BLaER1 treated with 17β-estradiol and CSF1 and Interleukin-3, amounts not matched to agents 10 nM and 100 nM (cell line): ENCODE measurements at regions not wholly inside any gene's neighbourhood (a gene's known extent, or its start where the extent isn't known, plus 50 kb on each side); places are given as distances from the start of the nearest gene placed in this dataset.

Experiments
- H3K27ac ChIP-seq, 11 experiments: shearing (Covaris generic); formaldehyde crosslinking; 2 replicates each; pipeline ENCODE4 v1.8.1; 2022
- H3K27me3 ChIP-seq, 11 experiments: shearing (Covaris generic); formaldehyde crosslinking; 2 replicates each; pipeline ENCODE4 v1.8.1; 2022
- H3K36me3 ChIP-seq, 11 experiments: shearing (Covaris generic); formaldehyde crosslinking; 2 replicates each; pipeline ENCODE4 v1.8.1; 2022
- H3K4me1 ChIP-seq, 10 experiments: shearing (Covaris generic); formaldehyde crosslinking; 2 replicates each; pipeline ENCODE4 v1.8.1; 2022
- H3K4me2 ChIP-seq, 11 experiments: shearing (Covaris generic); formaldehyde crosslinking; 2 replicates each; pipeline ENCODE4 v1.8.1; 2022
- H3K4me3 ChIP-seq, 10 experiments: shearing (Covaris generic); formaldehyde crosslinking; 2 replicates each; pipeline ENCODE4 v1.8.1; 2022
- H3K9ac ChIP-seq, 11 experiments: shearing (Covaris generic); formaldehyde crosslinking; 2 replicates each; pipeline ENCODE4 v1.8.1; 2022
- H3K9me3 ChIP-seq, 11 experiments: shearing (Covaris generic); formaldehyde crosslinking; replicated peaks in 1 of 11; 2 replicates each; pipeline ENCODE4 v1.8.1; 2022
- H4K20me1 ChIP-seq, 11 experiments: shearing (Covaris generic); formaldehyde crosslinking; 2 replicates each; pipeline ENCODE4 v1.8.1; 2022
- Cebpa-rat ChIP-seq, 11 experiments: shearing (Covaris generic); IDR thresholded peaks; 2 replicates each; pipeline ENCODE4 v1.8.1; 2022

DNA sequence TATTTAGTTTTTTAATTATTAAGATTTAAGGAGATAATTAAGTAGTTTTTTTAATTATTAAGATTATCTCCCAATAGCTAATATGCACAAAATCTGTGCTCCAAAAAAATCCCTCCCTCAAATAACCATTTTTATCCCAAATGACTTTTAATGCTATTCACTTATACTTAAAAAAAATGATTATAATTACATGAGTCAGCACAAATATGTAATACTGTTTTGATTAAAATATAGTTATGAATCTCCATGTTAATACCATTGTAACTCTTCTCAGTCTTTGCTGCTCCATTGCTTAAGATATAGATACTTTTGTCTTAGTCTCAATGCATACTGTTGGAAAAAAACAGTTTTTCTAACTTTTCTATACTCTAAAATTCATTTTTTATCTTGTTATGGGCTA lies 1121.1 kb upstream of the ADGRL3 start:
- Histone ChIP-seq H3K4me2 (no peak overlapping the region), H3K9me3 (no peaks in the 10 kb centered on the region), H3K27ac (no peak overlapping the region), H3K27me3 (no peaks in the 10 kb centered on the region), H3K36me3 (no peaks in the 10 kb centered on the region), H3K9ac (no peak overlapping the region), H3K4me1 (no peaks in the 10 kb centered on the region), H4K20me1 (no peaks in the 10 kb centered on the region), H3K4me3 (no peak overlapping the region)
- TF ChIP-seq Cebpa-rat (IDR thresholded peaks at IDR 0.05): no peak

DNA sequence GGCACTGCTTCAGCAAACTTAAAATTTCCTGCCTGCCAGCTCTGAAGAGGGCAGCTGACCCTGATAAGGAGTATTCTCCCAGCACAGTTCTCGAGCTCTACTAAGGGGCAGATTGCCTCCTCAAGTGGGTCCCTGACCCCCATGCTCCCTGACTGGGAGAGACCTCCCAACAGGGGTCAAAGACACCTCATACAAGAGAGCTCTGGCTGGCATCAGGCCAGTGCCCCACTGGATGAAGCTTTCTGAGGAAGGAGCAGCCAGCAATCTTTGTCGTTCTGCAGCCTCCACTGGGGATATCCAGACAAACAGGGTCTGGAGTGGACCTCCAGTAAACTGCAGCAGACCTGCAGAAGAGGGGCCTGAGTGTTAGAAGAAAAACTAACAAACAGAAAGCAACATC lies 1118.3 kb upstream of the ADGRL3 start:
- Histone ChIP-seq H3K27ac (no peak overlapping the region), H3K4me2 (no peak overlapping the region), H3K27me3 (no peaks in the 10 kb centered on the region), H3K36me3 (no peaks in the 10 kb centered on the region), H3K4me3 (no peak overlapping the region), H4K20me1 (no peaks in the 10 kb centered on the region), H3K4me1 (no peaks in the 10 kb centered on the region), H3K9me3 (no peaks in the 10 kb centered on the region), H3K9ac (no peak overlapping the region)
- no peak for TF ChIP-seq Cebpa-rat (IDR thresholded peaks at IDR 0.05)

DNA sequence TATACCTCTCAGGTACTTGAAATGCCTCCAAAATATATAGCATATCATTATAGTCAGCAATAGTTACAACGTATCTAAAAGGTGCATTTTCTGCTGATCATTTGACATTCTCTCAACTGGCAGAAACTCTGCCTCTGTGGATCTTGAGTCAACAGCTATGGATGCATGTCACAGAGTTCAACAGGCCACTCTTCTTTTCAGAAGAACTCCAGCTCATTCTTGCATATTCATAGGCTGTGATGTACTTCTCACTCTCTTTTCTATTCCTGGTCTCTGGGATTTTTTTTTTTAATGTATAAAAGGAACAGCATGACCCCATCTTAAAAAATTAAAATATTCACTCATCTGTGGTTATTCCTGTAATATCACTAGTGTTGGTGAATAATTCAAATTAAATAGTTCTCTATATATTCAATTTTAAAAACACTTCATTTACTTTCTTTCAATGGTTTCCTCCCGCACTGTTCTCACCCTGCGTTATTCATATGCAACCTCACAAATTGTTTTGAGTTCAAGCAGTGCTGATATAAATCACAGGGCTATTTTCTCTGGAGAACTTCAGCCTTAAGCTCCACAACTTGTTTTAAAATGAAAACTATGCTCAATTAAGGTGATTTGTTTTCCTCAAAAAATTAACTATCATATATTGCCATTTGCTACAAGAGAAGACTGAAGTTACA lies 1111.2 kb upstream of the ADGRL3 start:
- no peaks in the 10 kb centered on the region for H3K36me3 ChIP-seq
- TF ChIP-seq Cebpa-rat (IDR thresholded peaks at IDR 0.05): no peak
- no peak overlapping the region for H3K4me2 ChIP-seq
- H3K9me3 ChIP-seq: no peaks in the 10 kb centered on the region
- no peak overlapping the region for H3K27ac ChIP-seq
- no peak overlapping the region for H3K4me3 ChIP-seq
- H3K4me1 ChIP-seq: no peaks in the 10 kb centered on the region
- no peaks in the 10 kb centered on the region for H4K20me1 ChIP-seq
- no peak overlapping the region for H3K9ac ChIP-seq
- no peaks in the 10 kb centered on the region for H3K27me3 ChIP-seq

- H3K4me2 ChIP-seq: no peak overlapping the region
- H3K36me3 ChIP-seq: no peaks in the 10 kb centered on the region
- no peak for TF ChIP-seq Cebpa-rat (IDR thresholded peaks at IDR 0.05)
- no peaks in the 10 kb centered on the region for H3K27me3 ChIP-seq
- H3K9me3 ChIP-seq: no peaks in the 10 kb centered on the region
- H3K9ac ChIP-seq: no peak overlapping the region
- H3K4me3 ChIP-seq: no peak overlapping the region
- H3K4me1 ChIP-seq: no peaks in the 10 kb centered on the region
- no peak overlapping the region for H3K27ac ChIP-seq
- H4K20me1 ChIP-seq: no peaks in the 10 kb centered on the region
Observed at GRCh38 chr4:60089546-60090273, 1110.4 kb upstream of the ADGRL3 start.

- H3K4me3 ChIP-seq: no peak overlapping the region
- H3K4me1 ChIP-seq: no peaks in the 10 kb centered on the region
- no peak overlapping the region for H3K4me2 ChIP-seq
- H3K9ac ChIP-seq: no peak overlapping the region
- TF ChIP-seq Cebpa-rat (IDR thresholded peaks at IDR 0.05): no peak
- H3K9me3 ChIP-seq: no peaks in the 10 kb centered on the region
- H3K27me3 ChIP-seq: no peaks in the 10 kb centered on the region
- no peaks in the 10 kb centered on the region for H4K20me1 ChIP-seq
- no peaks in the 10 kb centered on the region for H3K36me3 ChIP-seq
- H3K27ac ChIP-seq: no peak overlapping the region
Observed at GRCh38 chr4:60096676-60097075, 1103.5 kb upstream of the ADGRL3 start.

DNA sequence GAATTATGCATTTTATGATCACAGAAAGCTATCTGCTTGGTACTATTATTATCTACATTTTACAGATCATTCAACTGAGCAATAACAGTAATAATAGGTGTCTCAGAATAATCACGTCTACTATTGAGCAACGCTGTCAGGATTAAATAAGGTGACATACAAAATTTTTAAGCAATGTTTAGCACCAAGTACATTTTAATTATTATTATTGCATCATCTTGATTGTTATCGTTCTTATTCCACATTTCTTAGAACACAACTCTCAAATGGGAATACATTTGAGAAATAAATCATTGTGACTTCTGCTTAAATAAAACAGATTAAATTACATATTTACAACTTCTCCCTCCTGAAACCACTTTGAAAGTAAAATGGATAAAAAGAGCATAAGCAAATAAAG lies 1083.5 kb upstream of the ADGRL3 start:
- Histone ChIP-seq H4K20me1 (no peaks in the 10 kb centered on the region), H3K9ac (no peak overlapping the region), H3K9me3 (no peaks in the 10 kb centered on the region), H3K27me3 (no peaks in the 10 kb centered on the region), H3K4me2 (no peak overlapping the region), H3K4me1 (no peaks in the 10 kb centered on the region), H3K4me3 (no peak overlapping the region), H3K27ac (no peak overlapping the region), H3K36me3 (no peaks in the 10 kb centered on the region)
- TF ChIP-seq Cebpa-rat (IDR thresholded peaks at IDR 0.05): no peak

DNA sequence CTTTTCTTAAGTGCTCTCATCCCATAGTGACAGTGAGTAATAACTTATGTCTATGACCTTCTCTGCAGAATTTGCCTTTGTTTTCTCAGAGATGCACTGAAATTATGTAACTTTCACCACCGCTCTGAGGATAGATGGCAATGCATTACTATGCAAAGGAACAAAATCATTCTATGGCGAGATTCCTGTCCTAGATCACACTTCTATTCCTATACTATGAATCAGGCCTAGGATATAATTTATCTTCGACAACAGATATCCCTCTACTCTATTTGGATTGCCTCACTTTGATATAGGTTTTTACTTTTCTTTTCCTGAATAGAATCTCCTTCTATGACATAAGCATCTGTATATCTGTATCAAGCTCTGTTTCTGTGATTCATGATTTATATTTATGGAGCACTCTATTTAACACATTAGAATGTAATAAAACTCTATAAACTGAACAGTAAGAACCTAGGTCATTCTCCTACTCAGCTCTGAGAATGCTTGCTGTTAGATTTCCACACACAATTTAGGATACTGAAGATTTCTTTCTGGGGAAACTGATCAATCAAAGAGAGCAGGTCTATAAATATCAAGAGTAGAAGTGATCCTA lies 1082.3 kb upstream of the ADGRL3 start:
- no peak overlapping the region for H3K9ac ChIP-seq
- H3K4me2 ChIP-seq: no peak overlapping the region
- H4K20me1 ChIP-seq: no peaks in the 10 kb centered on the region
- TF ChIP-seq Cebpa-rat (IDR thresholded peaks at IDR 0.05): no peak
- H3K36me3 ChIP-seq: no peaks in the 10 kb centered on the region
- H3K4me1 ChIP-seq: no peaks in the 10 kb centered on the region
- H3K4me3 ChIP-seq: no peak overlapping the region
- H3K9me3 ChIP-seq: no peaks in the 10 kb centered on the region
- no peak overlapping the region for H3K27ac ChIP-seq
- no peaks in the 10 kb centered on the region for H3K27me3 ChIP-seq

DNA sequence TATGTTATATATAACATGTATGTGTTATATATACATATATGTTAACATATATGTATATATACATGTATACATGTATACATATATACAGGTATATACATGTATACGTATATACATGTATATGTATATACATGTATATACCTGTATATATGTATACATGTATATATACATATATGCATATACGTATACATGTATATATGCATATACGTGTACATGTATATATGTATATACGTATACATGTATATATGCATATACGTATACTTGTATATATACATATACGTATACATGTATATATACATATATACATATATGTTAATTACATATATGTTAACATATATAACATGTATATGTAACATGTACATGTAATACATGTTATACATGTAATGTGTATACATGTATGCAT lies 1077.3 kb upstream of the ADGRL3 start:
- H4K20me1 ChIP-seq: no peaks in the 10 kb centered on the region
- no peak overlapping the region for H3K4me3 ChIP-seq
- no peaks in the 10 kb centered on the region for H3K27me3 ChIP-seq
- TF ChIP-seq Cebpa-rat (IDR thresholded peaks at IDR 0.05): no peak
- H3K36me3 ChIP-seq: no peaks in the 10 kb centered on the region
- no peak overlapping the region for H3K9ac ChIP-seq
- no peaks in the 10 kb centered on the region for H3K4me1 ChIP-seq
- no peak overlapping the region for H3K27ac ChIP-seq
- H3K9me3 ChIP-seq: no peaks in the 10 kb centered on the region
- H3K4me2 ChIP-seq: no peak overlapping the region

- H3K36me3 ChIP-seq: no peaks in the 10 kb centered on the region
- H3K4me1 ChIP-seq: no peaks in the 10 kb centered on the region
- H3K27me3 ChIP-seq: no peaks in the 10 kb centered on the region
- TF ChIP-seq Cebpa-rat (IDR thresholded peaks at IDR 0.05): no peak
- H4K20me1 ChIP-seq: no peaks in the 10 kb centered on the region
- no peak overlapping the region for H3K9ac ChIP-seq
- no peak overlapping the region for H3K4me3 ChIP-seq
- no peaks in the 10 kb centered on the region for H3K9me3 ChIP-seq
- H3K27ac ChIP-seq: no peak overlapping the region
- no peak overlapping the region for H3K4me2 ChIP-seq
Observed at GRCh38 chr4:60128888-60129287, 1071.2 kb upstream of the ADGRL3 start.

- Histone ChIP-seq H3K9ac (no peak overlapping the region), H3K36me3 (no peaks in the 10 kb centered on the region), H3K27me3 (no peaks in the 10 kb centered on the region), H3K4me2 (no peak overlapping the region), H3K4me1 (no peaks in the 10 kb centered on the region), H4K20me1 (no peaks in the 10 kb centered on the region), H3K27ac (no peak overlapping the region), H3K9me3 (no peaks in the 10 kb centered on the region), H3K4me3 (no peak overlapping the region)
- TF ChIP-seq Cebpa-rat (IDR thresholded peaks at IDR 0.05): no peak
Observed at GRCh38 chr4:60129740-60130139, 1070.4 kb upstream of the ADGRL3 start.
